Spleen (tissue), 11 donors: ENCODE measurements at regions not wholly inside any gene's neighbourhood (a gene's known extent, or its start where the extent isn't known, plus 50 kb on each side); places are given as distances from the start of the nearest gene placed in this dataset.

ENCODE experiments used
- DNase-seq: peaks from one replicate; pipeline ENCODE4 v3.0.0-alpha.2; 2020
- H3K27ac ChIP-seq, 8 donors: fragments of 200-600 bp; sonication (generic) in 7 of 8; 1 replicate in 4 of 8; 2 replicates in 4 of 8; pipeline versions ENCODE4 v1.5.0 to v1.8.0; 2016 to 2021; ENCODE audit warnings: inconsistent platforms in 4 of 8, mild to moderate bottlenecking in 4 of 8, moderate library complexity in 1 of 8
- H3K27me3 ChIP-seq, 7 donors: fragments of 200-600 bp; sonication (generic) in 6 of 7; replicated peaks in 1 of 7; 1 replicate in 4 of 7; 2 replicates in 3 of 7; pipeline versions ENCODE4 v1.5.0 to v1.8.0; 2016 to 2021; ENCODE audit warnings: inconsistent platforms in 3 of 7, mild to moderate bottlenecking in 1 of 7
- H3K36me3 ChIP-seq, 6 donors: fragments of 200-600 bp; sonication (generic) in 5 of 6; 1 replicate in 4 of 6; 2 replicates in 2 of 6; pipeline versions ENCODE4 v1.5.0 to v1.8.0; 2016 to 2021; ENCODE audit warnings: inconsistent platforms in 2 of 6
- H3K4me1 ChIP-seq, 6 donors: fragments of 200-600 bp; sonication (generic) in 5 of 6; 1 replicate in 3 of 6; 2 replicates in 3 of 6; pipeline versions ENCODE4 v1.5.0 to v1.8.0; 2016 to 2021; ENCODE audit warnings: inconsistent platforms in 3 of 6
- H3K4me3 ChIP-seq, 8 donors: fragments of 200-600 bp; sonication (generic) in 7 of 8; 1 replicate in 4 of 8; 2 replicates in 4 of 8; pipeline versions ENCODE4 v1.5.0 to v1.8.0; 2016 to 2021; ENCODE audit warnings: inconsistent platforms in 4 of 8, mild to moderate bottlenecking in 4 of 8, moderate library complexity in 2 of 8
- H3K9me3 ChIP-seq, 8 donors: fragments of 200-600 bp; sonication (generic) in 7 of 8; 1 replicate in 4 of 8; 2 replicates in 4 of 8; pipeline versions ENCODE4 v1.5.0 to v1.8.0; 2016 to 2021; ENCODE audit warnings: inconsistent platforms in 4 of 8
- CTCF ChIP-seq, 11 experiments: fragments of 200-600 bp in 7 of 11; fragments of 450-650 bp in 4 of 11; sonication (generic) in 4 of 11; IDR thresholded peaks in 8 of 11; conservative IDR thresholded peaks in 3 of 11; 1 replicate in 7 of 11; 2 replicates in 4 of 11; pipeline versions ENCODE4 v1.4.0 to v1.8.0; 2016 to 2021; ENCODE audit warnings: antibody characterized with exemption in 11 of 11, inconsistent platforms in 4 of 11, mild to moderate bottlenecking in 1 of 11
- POLR2A ChIP-seq, 3 donors: fragments of 450-650 bp; IDR thresholded peaks; one replicate each; pipeline ENCODE4 v1.5.1; 2017; ENCODE audit warnings: antibody characterized with exemption in 3 of 3, mild to moderate bottlenecking in 1 of 3
- POLR2AphosphoS5 ChIP-seq, 3 donors: sonication (generic); formaldehyde crosslinking; IDR thresholded peaks; one replicate each; pipeline ENCODE4 v1.5.1; 2017; ENCODE audit warnings: antibody characterized with exemption in 3 of 3
- WGBS, 5 donors: extraction: QIAGEN DNeasy Blood & Tissue Kit in 3 of 5; methylation state at CpG; one replicate each; pipeline versions ENCODE4 v1.1.5 to v1.1.7; 2013 to 2018; 5-methylcytosine and 5-hydroxymethylcytosine counted together
- intact Hi-C: fragments of 100-400 bp; cut with DNase I; formaldehyde crosslinking; loops from one replicate; pipeline ENCODE4 v1.15.0; 2023; ENCODE audit warnings: low total_unique reads
- donor health status: healthy with polysubstance abuse.
- donor health status: DM: no; HTN: no; CAD: no; lungs with moderate emphysema.
- donor health status: DM: no; HTN: no; CAD: no.
- donor health status: Bipolar disorder and iron deficiency.
- donor health status: healthy.
- donor health status: DM: no; HTN: no; CAD: no.
- donor health status: DM: yes; HTN: yes; CAD: no.

- DNase-seq = no peak
- no peaks in the 10 kb centered on the region for H3K4me1 ChIP-seq
- no peak for TF ChIP-seq POLR2AphosphoS5 (IDR thresholded peaks at IDR 0.05)
- no peak for TF ChIP-seq CTCF (IDR thresholded peaks at IDR 0.05 in 8 of 11, conservative IDR thresholded peaks at IDR 0.05 in 3 of 11)
- no peak for TF ChIP-seq POLR2A (IDR thresholded peaks at IDR 0.05)
- intact Hi-C loops = no loop called here
- no peak overlapping the region for H3K27ac ChIP-seq
- no peak overlapping the region for H3K4me3 ChIP-seq
- no peaks in the 10 kb centered on the region for H3K9me3 ChIP-seq
- H3K27me3 ChIP-seq = no peaks in the 10 kb centered on the region
- no peaks in the 10 kb centered on the region for H3K36me3 ChIP-seq
- 85 to 99% (median 93%) methylated on average over 7 of the region's 7 CpGs for whole genome bisulfite sequencing, 5 donors
Observed at GRCh38 chr11:127472505-127472904, 471.9 kb upstream of the KIRREL3 start.

- H3K27ac ChIP-seq = no peak overlapping the region
- no peak for DNase-seq
- no peaks in the 10 kb centered on the region for H3K9me3 ChIP-seq
- no peaks in the 10 kb centered on the region for H3K4me1 ChIP-seq
- TF ChIP-seq POLR2AphosphoS5 (IDR thresholded peaks at IDR 0.05) = no peak
- no peak for TF ChIP-seq POLR2A (IDR thresholded peaks at IDR 0.05)
- TF ChIP-seq CTCF (IDR thresholded peaks at IDR 0.05 in 8 of 11, conservative IDR thresholded peaks at IDR 0.05 in 3 of 11) = no peak
- H3K27me3 ChIP-seq = no peaks in the 10 kb centered on the region
- WGBS, 5 donors = 88 to 94% (median 91%) methylated on average over 3 of the region's 3 CpGs
- H3K36me3 ChIP-seq = no peaks in the 10 kb centered on the region
- no peak overlapping the region for H3K4me3 ChIP-seq
- intact Hi-C loops = no loop called here
Observed at GRCh38 chr11:127471662-127472061, 471.1 kb upstream of the KIRREL3 start.

GRCh38 chr11:127470306-127470884 lies 469.8 kb upstream of the KIRREL3 start:
- no peaks in the 10 kb centered on the region for H3K4me1 ChIP-seq
- no peaks in the 10 kb centered on the region for H3K9me3 ChIP-seq
- 69 to 77% (median 71%) methylated on average over 4 of the region's 4 CpGs for WGBS, 5 donors
- TF ChIP-seq POLR2A (IDR thresholded peaks at IDR 0.05) (no peak), POLR2AphosphoS5 (IDR thresholded peaks at IDR 0.05) (no peak), CTCF (IDR thresholded peaks at IDR 0.05 in 8 of 11, conservative IDR thresholded peaks at IDR 0.05 in 3 of 11) (peak in 2 of 11 experiments; percentile 16 to 30)
- no peak for DNase-seq
- no peak overlapping the region for H3K4me3 ChIP-seq
- no peaks in the 10 kb centered on the region for H3K27me3 ChIP-seq
- intact Hi-C loops = no loop called here
- no peaks in the 10 kb centered on the region for H3K36me3 ChIP-seq
- no peak overlapping the region for H3K27ac ChIP-seq

- Histone ChIP-seq H3K4me3 (no peak overlapping the region), H3K9me3 (no peaks in the 10 kb centered on the region), H3K36me3 (no peaks in the 10 kb centered on the region), H3K4me1 (no peaks in the 10 kb centered on the region), H3K27me3 (no peaks in the 10 kb centered on the region), H3K27ac (no peak overlapping the region)
- TF ChIP-seq POLR2A (IDR thresholded peaks at IDR 0.05) (no peak), CTCF (IDR thresholded peaks at IDR 0.05 in 8 of 11, conservative IDR thresholded peaks at IDR 0.05 in 3 of 11) (no peak), POLR2AphosphoS5 (IDR thresholded peaks at IDR 0.05) (no peak)
- DNase-seq = no peak
- WGBS, 5 donors = 72 to 93% (median 78%) methylated on average over 6 of the region's 6 CpGs
- intact Hi-C loops = no loop called here
Observed at GRCh38 chr11:127464325-127464724, 463.8 kb upstream of the KIRREL3 start.
